Spleen (tissue), 7 donors: ENCODE measurements at regions not wholly inside any gene's neighbourhood (a gene's known extent, or its start where the extent isn't known, plus 50 kb on each side); places are given as distances from the start of the nearest gene placed in this dataset.

ENCODE experiments used
- POLR2A ChIP-seq, 3 donors: fragments of 450-650 bp; IDR thresholded peaks; one replicate each; pipeline ENCODE4 v1.5.1; 2017; ENCODE audit warnings: antibody characterized with exemption in 3 of 3, mild to moderate bottlenecking in 1 of 3
- POLR2AphosphoS5 ChIP-seq, 3 donors: sonication (generic); formaldehyde crosslinking; IDR thresholded peaks; one replicate each; pipeline ENCODE4 v1.5.1; 2017; ENCODE audit warnings: antibody characterized with exemption in 3 of 3
- TF ChIP-seq, protein P1 (sequence below), 11 experiments: fragments of 200-600 bp in 7 of 11; fragments of 450-650 bp in 4 of 11; sonication (generic) in 4 of 11; IDR thresholded peaks in 8 of 11; conservative IDR thresholded peaks in 3 of 11; 1 replicate in 7 of 11; 2 replicates in 4 of 11; pipeline versions ENCODE4 v1.4.0 to v1.8.0; 2016 to 2021; ENCODE audit warnings: antibody characterized with exemption in 11 of 11, inconsistent platforms in 4 of 11, mild to moderate bottlenecking in 1 of 11
- donor health status: DM: no; HTN: no; CAD: no; lungs with moderate emphysema.
- donor health status: DM: no; HTN: no; CAD: no.
- donor health status: DM: no; HTN: no; CAD: no.

DNA sequence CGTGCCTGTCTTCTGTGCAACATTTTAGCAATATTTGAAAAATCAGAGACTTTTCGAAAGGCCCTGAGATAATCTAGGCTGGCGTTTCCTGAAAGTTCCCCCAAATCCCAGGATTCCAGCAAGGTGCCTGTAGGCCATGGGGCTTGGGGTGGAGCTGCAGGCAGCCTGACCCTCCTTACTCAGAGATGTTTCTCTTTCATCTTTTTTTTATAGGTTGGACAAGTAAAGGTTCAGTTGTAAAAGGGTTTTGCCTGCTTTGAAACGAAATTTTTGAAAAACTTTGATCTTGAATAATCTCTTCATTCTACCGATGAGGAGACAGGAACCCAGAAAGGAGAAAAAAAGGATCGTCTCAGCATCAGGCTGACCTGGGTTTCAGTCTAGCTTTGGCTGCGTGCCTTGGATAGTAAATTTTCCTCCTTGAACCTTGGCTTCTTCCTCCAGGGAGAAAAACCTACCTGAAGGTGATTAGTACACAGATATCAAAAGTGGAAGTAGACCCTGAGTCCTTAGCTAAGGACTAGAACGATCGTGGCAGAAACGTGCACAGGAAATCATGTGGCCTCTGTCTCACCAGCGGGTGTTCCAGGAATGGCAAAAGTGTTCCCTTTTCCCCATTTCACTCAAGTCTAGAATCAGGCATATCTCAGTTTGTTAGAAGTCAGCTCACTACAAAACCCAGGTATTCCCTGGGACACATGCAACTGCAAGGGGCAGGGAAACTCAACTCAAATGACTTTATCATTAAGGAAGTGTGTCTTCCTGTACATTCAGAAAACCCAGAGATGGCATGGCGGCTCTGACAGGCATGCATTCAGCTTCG lies 128.2 kb upstream of the PTPN1 start:
- TF ChIP-seq, protein P1, sequence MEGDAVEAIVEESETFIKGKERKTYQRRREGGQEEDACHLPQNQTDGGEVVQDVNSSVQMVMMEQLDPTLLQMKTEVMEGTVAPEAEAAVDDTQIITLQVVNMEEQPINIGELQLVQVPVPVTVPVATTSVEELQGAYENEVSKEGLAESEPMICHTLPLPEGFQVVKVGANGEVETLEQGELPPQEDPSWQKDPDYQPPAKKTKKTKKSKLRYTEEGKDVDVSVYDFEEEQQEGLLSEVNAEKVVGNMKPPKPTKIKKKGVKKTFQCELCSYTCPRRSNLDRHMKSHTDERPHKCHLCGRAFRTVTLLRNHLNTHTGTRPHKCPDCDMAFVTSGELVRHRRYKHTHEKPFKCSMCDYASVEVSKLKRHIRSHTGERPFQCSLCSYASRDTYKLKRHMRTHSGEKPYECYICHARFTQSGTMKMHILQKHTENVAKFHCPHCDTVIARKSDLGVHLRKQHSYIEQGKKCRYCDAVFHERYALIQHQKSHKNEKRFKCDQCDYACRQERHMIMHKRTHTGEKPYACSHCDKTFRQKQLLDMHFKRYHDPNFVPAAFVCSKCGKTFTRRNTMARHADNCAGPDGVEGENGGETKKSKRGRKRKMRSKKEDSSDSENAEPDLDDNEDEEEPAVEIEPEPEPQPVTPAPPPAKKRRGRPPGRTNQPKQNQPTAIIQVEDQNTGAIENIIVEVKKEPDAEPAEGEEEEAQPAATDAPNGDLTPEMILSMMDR (IDR thresholded peaks at IDR 0.05 in 8 of 11, conservative IDR thresholded peaks at IDR 0.05 in 3 of 11): no peak
- peak in 1 of 3 donors; percentile 28 for TF ChIP-seq POLR2AphosphoS5 (IDR thresholded peaks at IDR 0.05)
- no peak for TF ChIP-seq POLR2A (IDR thresholded peaks at IDR 0.05)
